D721Med (cell line): ENCODE measurements at regions not wholly inside any gene's neighbourhood (a gene's known extent, or its start where the extent isn't known, plus 50 kb on each side); places are given as distances from the start of the nearest gene placed in this dataset.

Experiments
- DNase-seq: peaks from one replicate; pipeline ENCODE4 v3.0.0; 2011; ENCODE audit warnings: low spot score; ENCODE audit not compliant: insufficient read length
- FAIRE-seq: peaks from 2 replicates; lab custom pipeline; 2011; peaks lifted over from hg19 to GRCh38; lab: Jason Lieb, UNC
- CTCF ChIP-seq: IDR thresholded peaks from 2 replicates; pipeline ENCODE4 v1.5.1; 2012; ENCODE audit warnings: mild to moderate bottlenecking, control low read depth; ENCODE audit not compliant: insufficient read depth; ENCODE audit errors: missing control alignments

GRCh38 chr7:119761776-119762175, 511.2 kb upstream of the KCND2 start:
- no peak for DNase-seq
- no peak for TF ChIP-seq CTCF
- no peak for FAIRE-seq

- TF ChIP-seq CTCF = no peak
- DNase-seq (no peak), FAIRE-seq (no peak)
These were observed 490.7 kb upstream of the KCND2 start for GRCh38 chr7:119782286-119782685.

DNA sequence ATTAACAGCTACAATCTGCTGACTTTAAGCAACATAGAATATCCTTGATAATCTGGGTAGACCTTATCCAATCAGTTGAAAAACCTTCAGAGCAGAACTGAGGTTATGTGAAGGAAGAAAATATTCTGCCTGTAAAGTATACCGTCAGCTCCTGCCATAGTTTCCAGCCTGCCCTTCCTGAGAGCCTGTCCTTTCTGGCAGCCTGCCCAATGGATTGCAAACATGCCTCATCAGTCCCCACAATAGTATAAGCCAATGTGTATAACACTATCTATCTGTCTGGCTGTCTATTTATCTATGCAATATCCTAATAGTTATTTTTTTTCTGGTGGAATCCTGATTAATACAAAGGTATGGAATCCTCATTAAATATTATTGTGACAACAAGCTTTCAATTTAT, 489.2 kb upstream of the KCND2 start:
- no peak for TF ChIP-seq CTCF
- FAIRE-seq = no peak
- no peak for DNase-seq

DNA sequence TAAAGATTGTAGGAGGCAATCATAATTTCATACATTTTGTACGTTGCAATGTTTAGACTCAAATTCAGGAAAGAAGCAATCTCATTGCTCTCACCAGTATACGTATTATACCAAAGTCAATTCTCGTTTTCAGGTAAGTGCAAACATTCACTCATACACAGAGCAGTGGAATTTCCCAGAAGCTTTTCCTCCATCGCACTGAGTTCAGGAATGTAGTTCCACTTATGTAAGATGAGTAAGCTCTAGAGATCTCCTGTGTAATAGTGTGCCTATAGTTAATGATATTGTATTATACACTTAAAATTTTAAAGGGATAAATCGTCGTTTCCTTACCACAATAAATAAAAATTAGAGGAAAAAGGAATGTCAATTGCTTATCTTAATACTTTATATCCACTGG, 470.8 kb upstream of the KCND2 start:
- DNase-seq = no peak
- TF ChIP-seq CTCF = no peak
- FAIRE-seq = no peak

DNA sequence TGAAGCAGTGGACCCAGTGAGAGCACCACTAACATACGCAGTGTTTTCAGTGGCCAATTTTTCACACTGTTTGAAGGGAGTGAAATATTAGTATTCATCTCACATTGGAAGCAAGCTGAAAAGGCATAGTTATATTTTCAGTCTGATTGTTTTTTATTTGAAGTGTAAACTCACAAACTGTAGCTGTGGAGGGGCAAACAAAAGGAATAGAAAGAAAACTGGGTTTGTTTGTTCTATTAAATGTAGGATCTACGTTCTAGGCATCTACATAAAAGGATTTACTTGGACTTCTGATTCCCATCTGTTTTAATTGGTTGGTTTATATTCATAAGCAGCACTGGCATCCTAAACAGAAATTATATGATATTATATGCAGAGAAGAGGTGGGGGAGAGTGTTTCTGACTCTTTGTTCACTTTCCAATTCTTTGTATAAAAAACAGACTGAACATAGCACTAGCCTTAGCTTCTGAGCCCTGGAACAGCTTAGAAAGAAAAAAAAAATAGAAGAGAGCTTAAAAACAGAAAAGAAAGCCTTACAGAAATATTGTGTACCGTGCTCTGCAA, 447.8 kb upstream of the KCND2 start:
- FAIRE-seq (no peak), DNase-seq (no peak)
- TF ChIP-seq CTCF = no peak

- FAIRE-seq (no peak), DNase-seq (no peak)
- TF ChIP-seq CTCF = no peak
These were observed 446.4 kb upstream of the KCND2 start for GRCh38 chr7:119826547-119826946.

DNA sequence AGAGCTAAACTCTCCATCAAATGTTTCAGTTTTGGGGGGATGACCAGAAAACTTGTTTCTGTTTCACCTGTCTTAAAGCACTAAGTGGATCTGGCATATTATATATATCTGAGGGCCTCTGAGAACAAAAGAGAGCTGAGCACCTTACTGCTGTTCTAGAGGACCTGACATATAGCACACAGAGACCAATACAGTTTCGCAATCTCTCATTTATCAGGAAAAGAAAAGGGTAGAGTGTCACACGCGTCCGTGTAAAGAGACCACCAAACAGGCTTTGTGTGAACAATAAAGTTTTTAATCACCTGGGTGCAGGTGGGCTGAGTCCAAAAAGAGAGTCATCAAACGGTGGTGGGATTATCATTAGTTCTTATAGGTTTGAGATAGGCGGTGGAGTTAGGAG, 434.5 kb upstream of the KCND2 start:
- TF ChIP-seq CTCF = no peak
- FAIRE-seq = no peak
- DNase-seq = no peak
